HL-60 (cell line): ENCODE measurements at regions not wholly inside any gene's neighbourhood (a gene's known extent, or its start where the extent isn't known, plus 50 kb on each side); places are given as distances from the start of the nearest gene placed in this dataset.

Experiments used
- CTCF ChIP-seq: IDR thresholded peaks from one replicate; pipeline ENCODE4 v1.5.1; 2011; ENCODE audit warnings: low read length, control low read depth, inconsistent platforms; ENCODE audit not compliant: insufficient read depth
- REST ChIP-seq: IDR thresholded peaks from 2 replicates; pipeline ENCODE4 v1.6.1; 2012; ENCODE audit warnings: low read depth; ENCODE audit not compliant: insufficient replicate concordance

GRCh38 chr6:84892671-84893070 is 128.3 kb upstream of the TBX18 start:
- TF ChIP-seq CTCF = no peak
- TF ChIP-seq REST = no peak
